BJ (cell line): ENCODE measurements at regions not wholly inside any gene's neighbourhood (a gene's known extent, or its start where the extent isn't known, plus 50 kb on each side); places are given as distances from the start of the nearest gene placed in this dataset.
"Not testable (repeated sequence)": the region's sequence is repeated elsewhere in the genome, so short reads cannot be mapped to it uniquely, and the experiment has no call there.

Experiments
- CTCF ChIA-PET: fragments of 350-600 bp; formaldehyde crosslinking; extraction: SDS; loops from one replicate; lab custom pipeline; 2021; ENCODE audit warnings: antibody characterized with exemption, inconsistent platforms; lab: Yijun Ruan, JAX
- POLR2A ChIA-PET: fragments of 300-600 bp; sonication (Branson Sonifier 250); formaldehyde crosslinking; extraction: SDS; loops from one replicate; lab custom pipeline; 2021; ENCODE audit warnings: antibody characterized with exemption; lab: Charles Lee
- DNase-seq: peaks from one replicate; pipeline ENCODE4 v3.0.0-alpha.2; 2011; ENCODE audit warnings: low read depth
- H3K27me3 ChIP-seq: 2 replicates; pipeline ENCODE4 v1.6.0; 2011; ENCODE audit warnings: low read length; ENCODE audit not compliant: control insufficient read depth, insufficient read depth
- H3K36me3 ChIP-seq: 2 replicates; pipeline ENCODE4 v1.5.1; 2011; ENCODE audit warnings: low read length; ENCODE audit not compliant: control insufficient read depth, insufficient read depth
- H3K4me3 ChIP-seq: 2 replicates; pipeline ENCODE4 v1.5.1; 2011; ENCODE audit warnings: low read depth, mild to moderate bottlenecking, control low read depth, low read length
- CTCF ChIP-seq: IDR thresholded peaks from 2 replicates; pipeline ENCODE4 v1.5.1; 2011; ENCODE audit warnings: low read depth, mild to moderate bottlenecking, control low read depth, inconsistent platforms, low read length, moderate library complexity; ENCODE audit not compliant: insufficient read depth

GRCh38 chr6:102815207-102815606, 1421.7 kb downstream of the GRIK2 start:
- H3K4me3 ChIP-seq: no peak overlapping the region
- POLR2A ChIA-PET: no interaction called here
- DNase-seq: no peak
- no peaks in the 10 kb centered on the region for H3K27me3 ChIP-seq
- no peaks in the 10 kb centered on the region for H3K36me3 ChIP-seq
- CTCF ChIA-PET: no interaction called here
- TF ChIP-seq CTCF: no peak

- Histone ChIP-seq H3K36me3 (no peaks in the 10 kb centered on the region), H3K4me3 (no peak overlapping the region), H3K27me3 (no peaks in the 10 kb centered on the region)
- POLR2A ChIA-PET: no interaction called here
- no peak for TF ChIP-seq CTCF
- CTCF ChIA-PET: interaction anchor here (0.7 kb wide), 1 partner anchor 464 kb away, joined by 3 read pairs; no protein-coding TSS in a partner anchor
- DNase-seq: no peak
Measured at GRCh38 chr6:102813489-102814275, 1420.2 kb downstream of the GRIK2 start.

GRCh38 chr6:102812242-102812641, 1418.7 kb downstream of the GRIK2 start:
- CTCF ChIA-PET: no interaction called here
- TF ChIP-seq CTCF: no peak
- peak; percentile 2 for DNase-seq
- POLR2A ChIA-PET: no interaction called here
- H3K4me3 ChIP-seq: no peak overlapping the region
- H3K27me3 ChIP-seq: no peaks in the 10 kb centered on the region
- H3K36me3 ChIP-seq: no peaks in the 10 kb centered on the region

DNA sequence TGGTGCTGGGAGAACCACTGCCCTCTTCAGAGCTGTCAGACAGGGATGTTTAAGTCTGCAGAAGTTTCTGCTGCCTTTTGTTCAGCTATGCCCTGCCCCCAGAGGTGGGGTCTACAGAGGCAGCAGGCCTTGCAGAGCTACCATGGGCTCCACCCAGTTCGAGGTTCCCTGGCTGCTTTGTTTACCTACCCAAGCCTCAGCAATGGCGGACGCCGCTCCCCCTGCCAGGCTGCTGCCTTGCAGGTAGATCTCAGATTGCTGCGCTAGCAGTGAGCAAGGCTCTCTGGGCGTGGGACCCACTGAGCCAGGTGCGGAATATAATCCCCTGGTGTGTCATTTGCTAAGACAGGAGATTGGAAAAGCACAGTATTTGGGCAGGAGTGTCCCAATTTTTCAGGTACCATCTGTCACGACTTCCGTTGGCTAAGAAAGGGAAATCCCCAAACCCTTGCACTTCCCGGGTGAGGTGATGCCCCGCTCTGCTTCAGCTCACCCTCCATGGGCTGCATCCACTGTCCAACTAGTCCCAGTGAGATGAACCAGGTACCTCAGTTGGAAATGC, 1415.5 kb downstream of the GRIK2 start:
- DNase-seq, CTCF ChIA-PET, H3K36me3 ChIP-seq, H3K4me3 ChIP-seq, H3K27me3 ChIP-seq, POLR2A ChIA-PET: not testable (repeated sequence)

GRCh38 chr6:102799051-102799450, 1405.5 kb downstream of the GRIK2 start:
- CTCF ChIA-PET: no interaction called here

More at GRCh38 chr6:102799051-102799450, 1405.5 kb downstream of the GRIK2 start:
- no peak for TF ChIP-seq CTCF
- H3K36me3 ChIP-seq: no peaks in the 10 kb centered on the region
- no peak for DNase-seq
- POLR2A ChIA-PET: no interaction called here
- H3K4me3 ChIP-seq: no peak overlapping the region
- H3K27me3 ChIP-seq: no peaks in the 10 kb centered on the region
